ENCODE measurements at regions not wholly inside any gene's neighbourhood (a gene's known extent, or its start where the extent isn't known, plus 50 kb on each side); places are given as distances from the start of the nearest gene placed in this dataset.

DNA sequence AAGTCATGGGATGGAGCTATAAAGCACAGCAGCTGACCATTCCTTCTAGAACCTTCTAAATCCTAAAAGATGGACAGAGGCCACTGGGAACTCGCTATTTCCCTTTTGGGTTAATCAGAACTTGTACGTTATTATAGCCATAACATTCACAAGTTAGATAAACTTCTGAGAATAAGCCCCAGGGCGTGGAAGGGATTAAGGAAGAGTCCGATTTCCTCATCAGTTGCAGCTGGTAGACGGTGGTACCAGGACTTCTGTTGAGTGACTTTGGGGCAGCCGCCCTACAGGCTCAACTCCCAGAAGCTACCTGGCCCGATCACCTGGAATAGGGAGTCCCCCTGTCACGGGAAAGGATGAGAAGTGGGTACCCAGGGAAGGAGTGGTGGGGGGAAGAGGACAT lies 370.1 kb upstream of the ZFHX3 start:
- no peak for TF ChIP-seq EZH2 (IDR thresholded peaks at IDR 0.05; ENCODE audit: borderline replicate concordance)
- TF ChIP-seq, protein P1, sequence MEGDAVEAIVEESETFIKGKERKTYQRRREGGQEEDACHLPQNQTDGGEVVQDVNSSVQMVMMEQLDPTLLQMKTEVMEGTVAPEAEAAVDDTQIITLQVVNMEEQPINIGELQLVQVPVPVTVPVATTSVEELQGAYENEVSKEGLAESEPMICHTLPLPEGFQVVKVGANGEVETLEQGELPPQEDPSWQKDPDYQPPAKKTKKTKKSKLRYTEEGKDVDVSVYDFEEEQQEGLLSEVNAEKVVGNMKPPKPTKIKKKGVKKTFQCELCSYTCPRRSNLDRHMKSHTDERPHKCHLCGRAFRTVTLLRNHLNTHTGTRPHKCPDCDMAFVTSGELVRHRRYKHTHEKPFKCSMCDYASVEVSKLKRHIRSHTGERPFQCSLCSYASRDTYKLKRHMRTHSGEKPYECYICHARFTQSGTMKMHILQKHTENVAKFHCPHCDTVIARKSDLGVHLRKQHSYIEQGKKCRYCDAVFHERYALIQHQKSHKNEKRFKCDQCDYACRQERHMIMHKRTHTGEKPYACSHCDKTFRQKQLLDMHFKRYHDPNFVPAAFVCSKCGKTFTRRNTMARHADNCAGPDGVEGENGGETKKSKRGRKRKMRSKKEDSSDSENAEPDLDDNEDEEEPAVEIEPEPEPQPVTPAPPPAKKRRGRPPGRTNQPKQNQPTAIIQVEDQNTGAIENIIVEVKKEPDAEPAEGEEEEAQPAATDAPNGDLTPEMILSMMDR (IDR thresholded peaks at IDR 0.05; ENCODE audit: poor library complexity), result no peak
- no peak for TF ChIP-seq EZH2phosphoT487 (IDR thresholded peaks at IDR 0.05; ENCODE audit: low read depth, severe bottlenecking, unreplicated experiment)
